GM21390 (cell line): ENCODE measurements at regions not wholly inside any gene's neighbourhood (a gene's known extent, or its start where the extent isn't known, plus 50 kb on each side); places are given as distances from the start of the nearest gene placed in this dataset.

Source experiments
- ATAC-seq: cut with Tn5 transposase; IDR thresholded peaks from one replicate; pipeline ENCODE4 v1.9.1; 2021; ENCODE audit not compliant: unreplicated experiment

GRCh38 chr9:20135119-20135697, 346.4 kb upstream of the SLC24A2 start:
- no peak for ATAC-seq

- ATAC-seq = no peak
Observed at GRCh38 chr9:20125727-20126126, 336.9 kb upstream of the SLC24A2 start.

GRCh38 chr9:20119566-20119965, 330.7 kb upstream of the SLC24A2 start:
- ATAC-seq = no peak

- no peak for ATAC-seq
Observed at GRCh38 chr9:20117986-20118385, 329.1 kb upstream of the SLC24A2 start.

- ATAC-seq = no peak
Observed at GRCh38 chr9:20117482-20117881, 328.6 kb upstream of the SLC24A2 start.

GRCh38 chr9:20114974-20115373, 326.1 kb upstream of the SLC24A2 start:
- no peak for ATAC-seq

GRCh38 chr9:20112205-20112783, 323.5 kb upstream of the SLC24A2 start:
- ATAC-seq = no peak

- no peak for ATAC-seq
Observed at GRCh38 chr9:20111173-20111843, 322.5 kb upstream of the SLC24A2 start.

- ATAC-seq = no peak
Observed at GRCh38 chr9:20095430-20096092, 306.7 kb upstream of the SLC24A2 start.

- no peak for ATAC-seq
Observed at GRCh38 chr9:20092561-20092960, 303.7 kb upstream of the SLC24A2 start.

GRCh38 chr9:20087481-20087880, 298.6 kb upstream of the SLC24A2 start:
- no peak for ATAC-seq

- ATAC-seq = no peak
Observed at GRCh38 chr9:20085842-20086241, 297.0 kb upstream of the SLC24A2 start.

- ATAC-seq = no peak
Observed at GRCh38 chr9:20084125-20084524, 295.3 kb upstream of the SLC24A2 start.

GRCh38 chr9:20083390-20083789, 294.6 kb upstream of the SLC24A2 start:
- ATAC-seq = no peak

- no peak for ATAC-seq
Observed at GRCh38 chr9:20082831-20083230, 294.0 kb upstream of the SLC24A2 start.

- ATAC-seq = no peak
Observed at GRCh38 chr9:20082406-20082805, 293.6 kb upstream of the SLC24A2 start.

GRCh38 chr9:20078246-20078645, 289.4 kb upstream of the SLC24A2 start:
- ATAC-seq = no peak

GRCh38 chr9:20074291-20074690, 285.5 kb upstream of the SLC24A2 start:
- ATAC-seq = no peak

GRCh38 chr9:20070336-20070735, 281.5 kb upstream of the SLC24A2 start:
- ATAC-seq = no peak

GRCh38 chr9:20065796-20066700, 277.2 kb upstream of the SLC24A2 start:
- no peak for ATAC-seq

GRCh38 chr9:20065046-20065445, 276.2 kb upstream of the SLC24A2 start:
- ATAC-seq = no peak
